ENCODE measurements at regions not wholly inside any gene's neighbourhood (a gene's known extent, or its start where the extent isn't known, plus 50 kb on each side); places are given as distances from the start of the nearest gene placed in this dataset.

GRCh38 chr2:189291460-189291859 is 111.9 kb upstream of the COL5A2 start:
- no peak for DNase-seq (ENCODE audit: low read depth in 2 of 2)
- TF ChIP-seq CTCF (IDR thresholded peaks at IDR 0.05; ENCODE audit: low read depth, low read length) = no peak
- H3K4me3 ChIP-seq (replicated peaks in 1 of 2; ENCODE audit: low read depth in 2 of 2, low read length in 2 of 2) = no peak overlapping the region

GRCh38 chr2:189293164-189293563 is 113.6 kb upstream of the COL5A2 start:
- TF ChIP-seq CTCF (IDR thresholded peaks at IDR 0.05; ENCODE audit: low read depth, low read length) = no peak
- peak; percentile 74 to 94 for DNase-seq (ENCODE audit: low read depth in 2 of 2)

GRCh38 chr2:189297446-189297845 is 117.9 kb upstream of the COL5A2 start:
- DNase-seq (ENCODE audit: low read depth in 2 of 2) = peak; percentile 70 to 78
- H3K4me3 ChIP-seq (replicated peaks in 1 of 2; ENCODE audit: low read depth in 2 of 2, low read length in 2 of 2) = no peak overlapping the region
- TF ChIP-seq CTCF (IDR thresholded peaks at IDR 0.05; ENCODE audit: low read depth, low read length) = no peak

More at GRCh38 chr2:189293164-189293563, 113.6 kb upstream of the COL5A2 start:
- H3K4me3 ChIP-seq (replicated peaks in 1 of 2; ENCODE audit: low read depth in 2 of 2, low read length in 2 of 2) = no peak overlapping the region

GRCh38 chr2:189298038-189298437 is 118.5 kb upstream of the COL5A2 start:
- TF ChIP-seq CTCF (IDR thresholded peaks at IDR 0.05; ENCODE audit: low read depth, low read length) = no peak
- peak in 1 of 2 donors; percentile 52 for DNase-seq (ENCODE audit: low read depth in 2 of 2)
- no peak overlapping the region for H3K4me3 ChIP-seq (replicated peaks in 1 of 2; ENCODE audit: low read depth in 2 of 2, low read length in 2 of 2)

GRCh38 chr2:189298481-189298880 is 118.9 kb upstream of the COL5A2 start:
- TF ChIP-seq CTCF (IDR thresholded peaks at IDR 0.05; ENCODE audit: low read depth, low read length) = no peak
- peak; percentile 39 to 51 for DNase-seq (ENCODE audit: low read depth in 2 of 2)
- H3K4me3 ChIP-seq (replicated peaks in 1 of 2; ENCODE audit: low read depth in 2 of 2, low read length in 2 of 2) = no peak overlapping the region

- H3K4me3 ChIP-seq (replicated peaks in 1 of 2; ENCODE audit: low read depth in 2 of 2, low read length in 2 of 2) = no peak overlapping the region
- DNase-seq (ENCODE audit: low read depth in 2 of 2) = no peak
- no peak for TF ChIP-seq CTCF (IDR thresholded peaks at IDR 0.05; ENCODE audit: low read depth, low read length)
These were observed 120.4 kb upstream of the COL5A2 start for GRCh38 chr2:189299974-189300373.

- no peak for TF ChIP-seq CTCF (IDR thresholded peaks at IDR 0.05; ENCODE audit: low read depth, low read length)
- DNase-seq (ENCODE audit: low read depth in 2 of 2) = no peak
- no peak overlapping the region for H3K4me3 ChIP-seq (replicated peaks in 1 of 2; ENCODE audit: low read depth in 2 of 2, low read length in 2 of 2)
These were observed 121.4 kb upstream of the COL5A2 start for GRCh38 chr2:189300916-189301315.
